Inflammatory macrophage treated with lipopolysaccharide for 4 hours (primary cell): ENCODE measurements at regions not wholly inside any gene's neighbourhood (a gene's known extent, or its start where the extent isn't known, plus 50 kb on each side); places are given as distances from the start of the nearest gene placed in this dataset.
A peak's percentile ranks its signal among the peaks of the same experiment; 100 is the strongest.

Experiments
- DNase-seq: peaks from one replicate; pipeline ENCODE4 v3.0.0-alpha.2; 2020

DNA sequence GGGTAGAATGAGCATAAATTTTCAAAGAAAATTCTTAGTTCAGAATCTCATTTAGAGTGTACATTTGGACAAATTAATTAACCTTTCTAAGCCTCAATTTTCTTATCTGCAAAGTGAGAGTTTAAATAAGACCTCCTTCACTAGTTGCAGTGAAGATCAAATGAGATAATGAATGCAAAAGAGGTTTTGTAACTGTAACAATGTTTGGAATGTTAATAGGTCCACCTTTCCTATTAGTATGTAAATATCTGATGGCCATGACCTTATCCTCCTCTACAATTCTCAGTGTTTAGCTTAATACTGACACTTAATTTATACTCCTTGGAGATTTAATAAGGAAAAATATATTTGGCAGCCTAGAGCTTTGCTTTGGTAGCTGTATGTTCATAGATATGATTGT is 138.8 kb downstream of the GABRG1 start:
- DNase-seq: no peak

DNA sequence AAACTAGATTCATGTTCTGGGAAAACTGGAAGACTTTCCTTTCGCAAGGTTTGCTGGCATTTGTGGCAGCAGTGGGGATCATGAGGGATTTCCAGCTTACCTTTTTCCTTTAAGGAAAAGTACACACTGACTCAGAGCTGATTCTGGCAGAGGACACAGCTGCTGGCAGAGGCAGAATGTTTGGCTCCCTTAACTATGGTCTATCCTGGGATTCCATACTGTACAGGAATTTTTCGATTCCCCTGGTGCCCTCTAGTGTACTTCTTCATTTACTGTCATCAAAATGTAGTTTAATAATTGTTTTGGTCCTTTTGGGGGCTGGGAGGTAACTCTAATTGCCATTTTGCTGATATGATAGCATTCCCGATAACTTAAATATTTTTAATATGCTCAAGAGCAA is 152.7 kb downstream of the GABRG1 start:
- no peak for DNase-seq

DNA sequence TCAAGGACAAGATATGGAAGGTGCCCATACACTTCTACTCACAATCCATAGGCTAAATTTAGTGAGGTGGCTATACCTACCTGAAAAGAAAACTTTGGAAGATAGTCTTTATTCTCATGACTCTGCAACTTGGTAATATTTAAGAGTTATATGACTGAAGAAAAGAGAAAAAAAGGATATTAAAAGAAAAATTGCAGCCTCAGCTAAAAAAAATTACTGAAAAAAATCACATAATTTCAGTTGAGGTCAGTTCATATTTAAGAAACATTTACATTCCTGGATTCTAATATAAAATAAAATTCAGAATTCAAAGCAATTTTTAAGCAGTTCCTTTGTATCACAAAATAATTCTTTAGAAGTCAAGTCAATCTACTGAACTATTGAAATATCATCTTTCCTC is 166.5 kb downstream of the GABRG1 start:
- DNase-seq: no peak

DNA sequence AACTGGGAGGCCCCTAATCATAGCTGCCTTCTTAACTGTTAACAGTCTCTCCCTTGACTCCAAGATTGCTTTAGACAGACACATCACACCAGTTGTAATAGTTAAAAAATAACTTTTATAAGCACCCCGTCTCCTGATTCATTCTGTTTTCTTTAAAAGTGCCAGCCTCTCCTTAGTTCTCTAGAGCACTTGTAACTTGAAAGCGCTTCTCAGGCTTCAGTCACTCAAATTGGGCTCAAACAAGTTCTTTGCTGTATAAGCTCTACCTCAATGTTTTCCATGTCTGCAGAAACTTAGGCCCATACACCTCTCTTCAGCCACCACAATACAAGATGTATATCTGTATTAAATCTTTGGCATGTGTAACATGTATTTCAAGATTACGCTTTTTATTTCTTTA is 169.6 kb downstream of the GABRG1 start:
- DNase-seq: no peak

DNA sequence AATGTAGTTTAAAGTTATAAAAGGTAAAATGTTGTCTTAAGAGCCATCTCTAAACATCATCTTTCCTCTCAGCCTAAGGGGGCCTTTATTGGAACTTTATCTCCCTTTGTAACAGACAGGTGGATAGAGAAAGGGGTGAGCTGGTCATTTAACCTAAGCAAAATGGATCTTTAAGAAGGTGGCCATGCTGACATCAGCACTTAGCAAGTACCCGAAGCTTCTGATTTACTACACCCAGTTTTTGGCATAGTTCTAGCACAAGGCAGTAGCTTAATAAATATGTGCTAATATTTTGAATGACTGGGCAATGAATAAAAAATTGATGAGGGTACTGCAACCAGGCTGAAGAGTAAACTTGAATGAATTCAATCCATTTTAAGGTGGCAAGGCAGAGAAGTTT is 172.7 kb downstream of the GABRG1 start:
- no peak for DNase-seq

DNA sequence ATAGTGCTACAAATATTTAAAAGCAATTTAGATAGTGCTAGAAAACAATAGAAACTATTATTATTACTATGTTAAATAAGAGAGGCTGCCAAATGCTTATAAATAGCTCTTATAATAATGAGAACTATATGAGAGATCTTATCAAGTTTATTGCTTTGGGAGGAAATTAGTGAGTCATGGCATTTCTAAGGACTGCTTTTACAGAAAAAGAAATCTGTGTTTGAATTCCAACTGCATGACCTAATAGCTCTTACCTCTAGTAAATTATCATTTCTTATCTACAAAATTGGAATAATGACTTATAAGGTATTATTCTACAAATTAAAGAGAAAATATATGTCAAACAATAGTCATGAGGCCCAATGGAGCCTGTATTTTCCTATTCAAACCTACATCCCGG is 177.2 kb downstream of the GABRG1 start:
- DNase-seq: no peak

DNA sequence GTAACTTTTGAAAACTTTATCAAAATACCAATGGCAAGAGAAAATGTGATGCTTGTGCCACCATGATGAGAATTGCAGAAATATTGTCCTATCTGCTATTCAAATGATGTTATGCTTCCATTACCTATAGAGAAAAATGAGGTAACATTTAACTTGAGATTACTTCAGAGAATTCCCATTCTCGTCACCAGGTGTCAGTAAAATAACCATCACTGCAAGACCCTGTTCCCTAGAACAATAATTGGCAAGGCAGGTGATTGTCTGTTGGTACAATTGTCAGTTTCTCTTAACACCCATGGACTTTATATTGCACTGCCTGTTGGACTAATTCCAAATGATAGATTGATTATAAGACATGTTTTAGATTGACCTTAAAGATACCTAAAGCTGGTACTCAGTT is 179.9 kb downstream of the GABRG1 start:
- DNase-seq: no peak

DNA sequence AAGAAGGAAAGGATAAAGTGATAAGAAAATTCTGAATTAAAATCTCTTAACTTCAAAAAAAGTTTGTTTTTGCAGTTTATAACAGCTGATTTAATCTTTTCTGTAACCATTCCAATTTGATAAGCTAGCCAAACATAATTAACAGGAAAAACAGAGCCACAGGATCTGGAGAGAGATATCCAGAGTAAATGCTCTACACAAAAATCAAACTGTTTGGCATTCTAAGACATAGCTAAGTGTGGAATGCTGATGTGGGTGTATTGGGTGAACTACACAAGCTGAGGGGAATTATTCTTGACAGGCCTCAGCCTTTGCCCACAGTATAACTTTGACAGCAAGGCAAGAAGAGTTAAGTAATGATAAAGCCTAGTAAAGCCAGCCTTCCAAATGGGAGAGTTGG is 184.8 kb downstream of the GABRG1 start:
- no peak for DNase-seq

DNA sequence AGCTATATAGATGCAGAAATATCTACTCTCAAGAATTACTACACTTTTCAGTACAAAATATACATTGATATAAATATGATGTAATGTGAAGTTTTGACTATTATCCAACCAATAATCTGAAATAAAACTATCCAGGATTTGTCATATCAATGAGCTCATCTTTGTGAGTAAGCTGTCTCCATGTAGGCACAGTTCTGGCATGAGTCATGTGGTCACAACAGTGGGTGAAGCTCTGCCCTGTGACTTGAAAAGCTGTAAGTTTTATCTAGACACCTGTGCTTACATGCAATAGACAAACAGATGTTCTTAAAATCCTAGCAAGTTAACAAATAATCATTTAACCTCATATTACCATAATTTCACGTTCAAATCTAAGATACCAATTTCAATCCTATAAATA is 192.7 kb downstream of the GABRG1 start:
- DNase-seq: no peak

DNA sequence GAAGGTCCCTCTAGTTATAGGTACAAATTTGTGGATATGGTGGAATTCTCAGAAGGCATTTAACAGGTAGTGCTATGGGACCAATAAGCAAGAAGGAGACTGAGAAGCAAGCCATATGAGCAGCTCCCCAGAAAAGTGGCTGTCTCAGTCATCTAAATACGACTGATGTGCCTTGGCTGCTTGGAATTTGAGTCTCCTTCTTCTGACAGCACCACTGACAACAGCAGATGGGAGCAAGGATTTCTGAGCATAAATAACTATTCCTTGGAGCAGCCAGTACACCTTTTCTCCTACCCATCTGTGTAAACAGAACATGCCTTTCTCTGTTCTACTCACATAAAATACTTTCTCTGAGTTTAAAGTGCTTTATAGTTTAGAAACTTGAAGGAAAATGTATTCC is 196.2 kb downstream of the GABRG1 start:
- no peak for DNase-seq

DNA sequence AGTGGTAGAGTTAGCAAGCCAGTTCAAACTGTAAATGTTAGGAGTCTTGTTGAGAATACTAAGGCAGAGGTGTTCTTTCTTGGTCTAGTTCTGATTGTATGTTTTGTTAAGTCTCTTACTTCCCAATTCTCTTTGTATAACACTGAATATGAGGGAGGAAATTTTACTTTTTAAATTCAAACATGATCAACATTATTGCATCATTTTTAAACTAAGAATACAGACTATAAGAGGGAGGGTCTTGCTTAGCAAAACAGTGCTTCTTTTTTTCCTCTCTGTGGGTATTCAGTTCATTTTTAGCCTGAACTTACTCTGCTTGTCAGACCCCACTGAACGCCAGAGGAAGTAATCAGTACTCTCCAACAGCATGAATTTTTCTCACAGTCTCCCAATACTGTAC is 198.0 kb downstream of the GABRG1 start:
- no peak for DNase-seq

DNA sequence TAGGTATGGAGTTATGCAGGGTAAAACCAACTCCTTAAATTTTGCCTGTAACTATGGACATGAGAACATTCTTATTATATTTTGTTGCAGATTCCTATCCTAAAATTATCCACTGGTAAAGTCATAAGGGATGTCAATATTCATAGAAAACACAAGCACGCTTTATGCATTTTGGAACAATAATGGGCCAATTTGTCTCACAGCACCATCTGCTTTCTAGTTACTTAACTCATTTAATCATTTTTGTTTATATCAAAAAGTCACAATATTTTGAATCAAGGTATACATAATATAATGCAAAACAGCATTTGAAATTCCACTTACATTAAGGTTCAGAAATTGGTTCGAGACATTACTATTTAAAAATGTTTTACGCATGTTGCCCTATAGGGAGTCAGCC is 203.0 kb downstream of the GABRG1 start:
- DNase-seq: no peak

DNA sequence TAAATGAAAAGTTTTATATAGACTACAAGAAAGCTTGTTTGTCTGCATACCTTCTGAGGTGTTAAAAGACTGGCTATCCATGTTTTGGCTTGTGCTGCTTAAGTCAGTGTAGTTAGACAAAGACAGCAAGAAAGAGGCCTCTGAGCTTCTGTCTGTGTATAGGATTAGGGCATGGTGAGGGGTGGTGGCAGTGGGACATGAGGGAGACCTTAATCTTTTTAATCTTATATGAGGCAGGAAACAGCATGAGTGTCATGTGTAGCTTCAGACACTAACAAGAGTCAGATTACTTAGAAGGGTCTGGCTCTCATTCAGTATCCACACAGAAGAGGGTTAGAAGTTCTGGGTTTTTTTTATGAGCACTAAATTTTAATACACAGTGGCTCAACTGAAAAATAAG is 213.3 kb downstream of the GABRG1 start:
- no peak for DNase-seq

DNA sequence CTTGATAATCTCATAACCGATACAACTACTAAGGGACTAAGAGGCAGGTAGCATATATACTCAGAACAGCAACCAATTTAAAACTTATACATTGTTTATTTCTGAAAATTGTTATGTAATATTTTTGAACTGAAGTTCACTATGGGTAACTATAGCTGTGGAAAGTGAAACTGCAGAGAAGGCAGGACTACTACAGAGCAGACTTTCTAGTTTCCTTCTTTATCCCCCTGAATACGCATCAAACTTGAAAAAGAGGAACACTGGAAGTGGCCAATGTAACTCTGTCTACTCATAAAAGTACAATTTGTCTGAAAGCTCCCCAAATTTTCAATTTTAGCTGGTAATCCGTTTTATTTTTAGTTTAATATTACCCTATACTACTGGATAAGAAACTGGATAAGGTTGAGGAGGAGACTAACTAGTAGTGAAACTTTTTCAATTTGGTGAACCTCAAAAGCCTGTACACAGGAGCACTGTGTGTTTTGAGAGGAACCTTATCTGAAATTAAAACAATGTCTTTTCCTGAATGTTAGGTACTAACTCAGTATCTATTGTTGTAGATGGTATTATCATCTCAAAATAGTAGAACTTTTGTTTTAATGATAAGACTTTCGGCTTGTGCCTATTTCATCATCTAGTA is 225.8 kb downstream of the GABRG1 start:
- DNase-seq: peak; percentile 13

DNA sequence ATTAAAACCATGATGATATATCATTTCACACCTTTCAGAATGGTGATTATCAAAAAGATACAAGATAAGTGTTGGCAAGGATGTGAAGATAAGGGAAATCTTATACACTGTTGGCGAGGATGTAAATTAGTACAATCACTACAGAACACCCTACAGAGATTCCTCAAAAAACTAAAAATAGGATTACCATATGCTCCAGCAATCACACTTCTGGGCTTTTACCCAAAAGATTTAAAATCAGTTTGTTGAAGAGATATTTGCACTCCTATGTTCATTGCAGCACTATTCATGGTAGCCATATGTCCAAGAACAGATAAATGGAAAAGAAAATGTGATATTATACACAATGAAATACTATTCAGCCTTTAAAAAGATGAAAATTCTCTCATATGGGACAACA is 240.4 kb downstream of the GABRG1 start:
- DNase-seq: no peak

DNA sequence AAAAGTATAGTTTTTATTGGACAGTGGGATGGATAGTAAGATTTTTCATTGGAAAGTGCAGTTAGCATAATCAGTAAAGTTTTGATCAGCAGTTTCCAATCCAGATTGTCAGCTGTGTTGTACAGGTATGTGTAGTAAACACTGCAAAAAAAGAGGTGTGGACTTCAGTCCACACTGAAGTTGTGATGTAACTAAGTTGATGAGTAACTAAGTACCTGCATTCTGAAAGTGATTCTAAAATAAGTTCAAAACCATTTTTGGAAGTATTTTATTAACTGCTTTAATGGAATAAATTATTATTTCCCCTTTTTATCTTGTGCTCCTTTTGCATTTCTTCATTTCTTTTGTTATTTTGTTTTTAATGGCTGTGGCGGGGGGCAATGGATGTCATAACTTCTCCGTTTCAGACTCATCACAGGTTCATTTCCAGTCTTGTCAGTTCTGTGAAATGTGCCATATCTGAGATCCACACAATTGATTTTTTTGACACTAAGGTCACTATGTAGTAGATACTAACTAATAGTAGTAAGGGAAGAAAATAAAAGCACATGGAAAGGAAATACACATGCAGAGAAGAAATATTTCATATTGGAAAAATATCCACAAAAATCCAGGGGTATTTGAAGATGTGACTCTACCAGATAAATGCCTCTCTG is 247.5 kb downstream of the GABRG1 start:
- no peak for DNase-seq

DNA sequence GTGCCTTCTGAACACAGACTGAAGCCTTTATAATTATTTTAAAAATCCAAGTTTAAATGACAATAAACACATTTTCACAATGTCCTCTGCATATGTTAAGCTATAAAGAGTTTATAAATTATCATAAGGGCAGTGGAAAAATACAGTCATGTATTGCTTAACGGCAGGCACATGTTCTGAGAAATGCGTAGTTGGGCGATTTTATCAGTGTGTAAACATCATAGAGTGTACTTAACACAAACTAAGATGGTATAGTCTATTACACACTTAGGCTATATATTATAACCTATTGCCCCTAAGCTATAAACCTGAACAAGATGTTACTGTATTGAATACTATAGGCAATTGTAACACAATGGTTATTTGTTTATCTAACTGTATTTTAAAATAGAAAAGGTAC is 254.7 kb downstream of the GABRG1 start:
- no peak for DNase-seq

DNA sequence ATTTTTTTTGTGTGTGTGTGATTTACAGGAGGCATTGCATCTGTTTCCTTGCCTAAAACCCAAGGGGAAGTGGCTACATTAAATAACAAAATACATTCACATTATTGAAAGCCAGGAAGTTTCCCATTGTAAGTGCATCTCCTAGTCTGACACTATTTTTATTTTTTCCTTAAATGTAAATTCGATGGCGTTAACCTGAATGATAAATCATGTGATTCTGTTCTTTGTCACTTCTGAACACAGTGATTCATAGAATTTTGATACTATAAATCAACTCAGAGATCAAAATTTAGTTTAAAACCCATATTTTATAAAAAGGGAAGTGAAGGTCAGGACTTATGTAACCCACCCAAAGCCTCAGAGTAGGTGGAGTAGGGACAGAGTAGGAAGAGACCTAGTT is 258.1 kb downstream of the GABRG1 start:
- no peak for DNase-seq

DNA sequence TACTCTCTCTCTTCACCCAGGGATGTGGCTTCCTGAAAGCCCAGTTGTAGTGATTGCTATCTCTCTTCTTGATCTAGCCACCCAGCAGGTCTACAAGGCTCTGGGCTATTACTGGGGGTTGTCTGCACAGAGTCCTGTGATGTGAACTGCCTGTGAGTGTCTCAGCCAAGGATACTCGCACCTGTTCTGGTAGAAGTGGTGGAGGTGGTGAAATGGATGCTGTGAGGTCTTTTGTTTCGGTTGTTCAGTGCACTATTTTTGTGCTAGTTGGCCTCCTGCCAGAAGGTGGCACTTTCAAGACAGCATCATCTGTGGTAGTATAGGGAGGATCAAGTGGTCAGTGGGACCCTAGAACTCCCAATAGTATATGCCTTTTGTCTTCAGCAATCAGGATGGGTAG is 268.0 kb downstream of the GABRG1 start:
- no peak for DNase-seq

DNA sequence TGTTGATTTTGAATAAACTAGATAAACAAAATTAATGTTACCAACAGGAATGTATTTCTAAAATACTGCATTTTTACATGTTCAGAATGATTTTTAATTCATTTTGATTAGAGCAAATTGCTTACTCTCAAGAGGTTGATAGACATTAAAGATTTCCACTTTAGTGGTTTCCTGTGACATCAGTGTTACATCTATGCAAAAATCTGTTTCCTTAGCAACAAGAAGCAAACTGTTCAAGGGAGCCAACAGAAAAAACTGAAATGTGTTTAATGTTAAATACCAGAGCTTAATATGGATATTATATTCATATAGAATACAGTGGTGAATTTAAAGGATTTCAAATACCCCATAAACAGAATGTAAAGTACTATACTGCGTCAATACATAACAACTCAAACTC is 277.8 kb downstream of the GABRG1 start:
- DNase-seq: no peak

DNA sequence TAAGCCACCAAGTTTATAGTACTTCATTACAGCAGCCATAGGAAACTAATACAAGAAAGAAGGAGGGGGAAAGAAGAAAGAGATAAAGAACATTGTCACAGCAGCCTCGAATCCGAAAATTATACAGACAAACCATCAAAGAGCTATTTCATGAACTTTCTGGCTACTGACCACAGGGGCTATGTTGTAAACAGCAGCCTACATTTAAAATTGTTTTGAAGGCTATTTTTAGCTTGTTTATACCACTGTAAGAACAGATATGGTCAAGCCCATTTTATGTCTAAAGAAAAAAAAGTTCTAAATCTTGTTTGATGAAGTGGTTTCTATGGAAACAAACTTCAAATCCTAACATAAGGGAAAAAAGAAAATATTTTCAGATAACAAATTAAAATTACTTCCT is 282.1 kb downstream of the GABRG1 start:
- no peak for DNase-seq

DNA sequence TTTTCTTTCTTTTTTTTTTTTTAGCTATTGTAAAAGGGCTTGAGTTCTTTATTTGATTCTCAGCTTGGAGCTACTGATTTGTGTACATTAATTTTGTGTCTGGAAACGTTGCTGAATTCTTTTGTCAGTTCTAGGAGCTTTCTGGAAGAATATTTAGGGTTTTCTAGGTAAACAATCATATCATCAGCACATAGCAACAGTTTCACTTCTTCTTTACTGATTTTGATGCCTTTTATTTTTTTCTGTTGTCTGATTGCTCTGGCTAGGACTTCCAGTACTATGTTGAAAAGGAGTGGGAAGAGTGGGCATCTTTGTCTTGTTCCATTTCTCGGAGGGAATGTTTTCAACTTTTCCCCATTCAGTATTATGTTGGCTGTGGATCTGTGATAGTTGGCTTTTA is 292.2 kb downstream of the GABRG1 start:
- DNase-seq: no peak

DNA sequence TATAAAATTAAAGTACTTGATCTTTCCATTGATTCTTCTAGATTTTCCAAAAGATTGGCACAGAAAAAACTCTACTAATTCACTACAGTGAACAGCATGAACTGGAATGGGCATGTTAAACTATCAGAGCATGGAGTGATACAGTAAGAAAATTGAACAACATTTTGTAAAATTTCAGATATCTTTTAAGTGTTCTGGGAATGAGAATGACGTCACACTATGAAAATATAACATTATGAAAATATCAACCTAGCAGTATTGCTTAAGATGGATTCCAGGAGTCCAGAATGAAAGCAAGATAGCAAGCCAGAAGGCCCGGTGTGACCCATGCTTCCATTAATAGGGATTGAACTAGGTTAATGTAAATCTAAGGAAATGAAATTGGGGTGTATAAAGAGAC is 319.9 kb downstream of the GABRG1 start:
- no peak for DNase-seq

DNA sequence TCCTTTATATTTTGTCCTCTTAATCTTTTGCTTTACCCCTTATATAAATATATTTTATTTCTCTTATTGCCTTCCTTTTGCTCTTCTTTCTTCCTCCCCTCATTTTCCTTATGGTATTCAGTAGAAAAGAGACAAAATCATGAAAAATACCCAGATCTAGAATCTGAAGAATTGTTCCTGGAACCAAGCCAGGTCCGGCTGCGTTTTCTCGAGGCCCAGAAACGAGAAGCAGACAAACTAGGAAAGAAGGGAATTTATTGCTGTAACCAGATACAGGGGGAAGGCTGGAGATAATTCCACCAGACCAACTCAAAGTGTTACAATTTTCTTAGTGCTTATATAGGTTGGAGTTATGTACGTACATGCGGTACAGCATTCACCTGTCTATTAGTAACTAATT is 328.7 kb downstream of the GABRG1 start:
- no peak for DNase-seq

DNA sequence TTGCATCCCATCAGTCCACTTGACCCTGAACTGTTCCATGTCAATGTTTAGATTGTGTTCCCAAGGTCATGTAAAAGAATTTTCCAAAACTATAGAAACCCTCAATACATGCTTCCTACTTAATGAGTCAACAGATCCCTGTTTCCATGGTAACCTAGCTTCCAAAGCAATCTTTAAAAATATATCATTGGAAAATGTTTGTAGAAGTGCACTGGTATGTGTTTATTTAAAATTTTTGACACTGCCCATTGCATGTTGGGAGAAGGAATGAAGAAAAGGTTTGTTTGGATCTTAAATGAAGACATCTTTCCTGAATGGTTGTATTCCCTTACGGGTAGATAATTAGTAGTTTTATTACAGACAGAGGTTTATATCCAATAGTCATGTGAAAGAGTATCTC is 345.3 kb downstream of the GABRG1 start:
- no peak for DNase-seq
